Trophoblast cell (in vitro differentiated cells and primary cell): ENCODE measurements at regions not wholly inside any gene's neighbourhood (a gene's known extent, or its start where the extent isn't known, plus 50 kb on each side); places are given as distances from the start of the nearest gene placed in this dataset.

Experiments used
- DNase-seq, 2 donors: peaks; one replicate each; pipeline ENCODE4 v3.0.0-alpha.2; 2016
- H2AFZ ChIP-seq: 2 replicates; pipeline ENCODE4 v1.6.1; 2013; ENCODE audit warnings: low read length, moderate library complexity, mild to moderate bottlenecking; ENCODE audit not compliant: insufficient read depth, poor library complexity
- H2AK5ac ChIP-seq: 2 replicates; pipeline ENCODE4 v1.6.1; 2013; ENCODE audit warnings: mild to moderate bottlenecking, low read length
- H2BK120ac ChIP-seq: 2 replicates; pipeline ENCODE4 v1.6.1; 2013; ENCODE audit warnings: low read length, mild to moderate bottlenecking, moderate library complexity; ENCODE audit not compliant: insufficient read depth, poor library complexity
- H2BK12ac ChIP-seq: 2 replicates; pipeline ENCODE4 v1.6.1; 2013; ENCODE audit warnings: mild to moderate bottlenecking, low read length, moderate library complexity
- H2BK5ac ChIP-seq: 2 replicates; pipeline ENCODE4 v1.6.1; 2013; ENCODE audit warnings: low read length, low read depth, moderate library complexity, mild to moderate bottlenecking; ENCODE audit not compliant: poor library complexity
- H3K14ac ChIP-seq: 2 replicates; pipeline ENCODE4 v1.6.1; 2013; ENCODE audit warnings: mild to moderate bottlenecking, low read length
- H3K18ac ChIP-seq: 2 replicates; pipeline ENCODE4 v1.6.1; 2013; ENCODE audit warnings: mild to moderate bottlenecking, low read length
- H3K23ac ChIP-seq: 2 replicates; pipeline ENCODE4 v1.6.1; 2013; ENCODE audit warnings: low read length
- H3K27ac ChIP-seq: 2 replicates; pipeline ENCODE4 v1.5.1; 2013; ENCODE audit warnings: low read depth, mild to moderate bottlenecking, inconsistent platforms, low read length, moderate library complexity
- H3K27me3 ChIP-seq: 2 replicates; pipeline ENCODE4 v1.6.1; 2013; ENCODE audit warnings: inconsistent platforms, mild to moderate bottlenecking, low read length, moderate library complexity; ENCODE audit not compliant: insufficient read depth
- H3K36me3 ChIP-seq, 2 experiments: 1 replicate in 1 of 2; 2 replicates in 1 of 2; pipeline ENCODE4 v1.6.1; 2013; ENCODE audit warnings: low read length in 2 of 2, mild to moderate bottlenecking in 2 of 2, moderate library complexity in 1 of 2; ENCODE audit not compliant: insufficient read depth in 2 of 2, control insufficient read depth in 1 of 2
- H3K4ac ChIP-seq: 2 replicates; pipeline ENCODE4 v1.6.1; 2013; ENCODE audit warnings: low read depth, mild to moderate bottlenecking, low read length, moderate library complexity
- H3K4me1 ChIP-seq, 2 experiments: 1 replicate in 1 of 2; 2 replicates in 1 of 2; pipeline ENCODE4 v1.6.1; 2013; ENCODE audit warnings: low read length in 2 of 2, mild to moderate bottlenecking in 2 of 2, moderate library complexity in 1 of 2; ENCODE audit not compliant: insufficient read depth in 2 of 2, control insufficient read depth in 1 of 2
- H3K4me2 ChIP-seq: 2 replicates; pipeline ENCODE4 v1.6.1; 2013; ENCODE audit warnings: inconsistent platforms, mild to moderate bottlenecking, low read length, moderate library complexity
- H3K4me3 ChIP-seq: 2 replicates; pipeline ENCODE4 v1.5.1; 2013; ENCODE audit warnings: mild to moderate bottlenecking, low read depth, low read length, inconsistent platforms
- H3K79me1 ChIP-seq: one replicate; pipeline ENCODE4 v1.6.1; 2013; ENCODE audit warnings: low read length
- H3K79me2 ChIP-seq: 2 replicates; pipeline ENCODE4 v1.6.1; 2013; ENCODE audit warnings: low read length, mild to moderate bottlenecking; ENCODE audit not compliant: control insufficient read depth, insufficient read depth, poor library complexity
- H3K9ac ChIP-seq: 2 replicates; pipeline ENCODE4 v1.6.1; 2013; ENCODE audit warnings: mild to moderate bottlenecking, low read length
- H3K9me3 ChIP-seq: 2 replicates; pipeline ENCODE4 v1.6.1; 2013; ENCODE audit warnings: low read depth, mild to moderate bottlenecking, control low read depth, inconsistent platforms, low read length; ENCODE audit not compliant: insufficient read depth
- H4K12ac ChIP-seq: 2 replicates; pipeline ENCODE4 v1.6.1; 2013; ENCODE audit warnings: low read depth, mild to moderate bottlenecking, low read length, moderate library complexity
- H4K8ac ChIP-seq: 2 replicates; pipeline ENCODE4 v1.6.1; 2013; ENCODE audit warnings: low read depth, mild to moderate bottlenecking, low read length, moderate library complexity
- H4K91ac ChIP-seq: one replicate; pipeline ENCODE4 v1.6.1; 2013; ENCODE audit warnings: low read depth, mild to moderate bottlenecking, low read length, moderate library complexity
- WGBS: extraction: QIAGEN DNeasy Blood & Tissue Kit; methylation state at CpG from one replicate; pipeline ENCODE4 v1.1.7; 2013; ENCODE audit warnings: missing lambda C conversion rate; ENCODE audit not compliant: insufficient read length, insufficient coverage; ENCODE audit errors: extremely low coverage; 5-methylcytosine and 5-hydroxymethylcytosine counted together

DNA sequence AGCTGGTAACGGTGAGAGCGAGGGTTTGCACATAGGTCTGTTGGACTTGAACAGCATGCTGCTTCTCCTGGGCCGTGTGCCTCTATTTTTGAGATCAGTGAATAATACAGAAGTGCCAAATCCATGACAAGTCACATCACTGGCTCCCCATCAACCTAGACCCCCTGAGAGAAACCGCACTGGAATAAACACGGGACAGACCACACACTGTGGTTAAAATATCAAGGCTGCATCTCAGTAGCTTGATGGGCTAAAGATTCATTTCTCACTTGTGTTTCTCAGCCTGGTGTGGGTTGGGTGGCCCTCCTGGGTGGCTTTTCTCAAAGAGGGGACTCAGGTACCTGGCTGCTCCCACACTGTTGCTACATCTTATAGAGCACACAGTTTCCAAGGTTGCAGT is 191.0 kb downstream of the DICER1 start:
- Histone ChIP-seq H3K4me3 (no peak overlapping the region), H3K18ac (no peak overlapping the region), H3K4me2 (no peak overlapping the region), H3K36me3 (no peaks in the 10 kb centered on the region), H4K12ac (no peak overlapping the region), H2BK5ac (no peak overlapping the region), H3K4ac (no peak overlapping the region), H3K14ac (no peak overlapping the region), H3K27ac (no peak overlapping the region), H2BK12ac (no peak overlapping the region), H3K79me2 (no peaks in the 10 kb centered on the region), H2BK120ac (no peak overlapping the region), H4K91ac (no peak overlapping the region), H3K9ac (no peak overlapping the region), H2AFZ (no peak overlapping the region), H2AK5ac (no peak overlapping the region), H3K23ac (no peak overlapping the region), H4K8ac (no peak overlapping the region), H3K27me3 (no peaks in the 10 kb centered on the region), H3K9me3 (peaks cover 2% of the 10 kb centered on the region), H3K79me1 (no peaks in the 10 kb centered on the region), H3K4me1 (peaks cover 0 to 2% of the 10 kb centered on the region in 2 experiments)
- no peak for DNase-seq
- no CpG with 5 or more reads among the region's 5 CpGs for WGBS

DNA sequence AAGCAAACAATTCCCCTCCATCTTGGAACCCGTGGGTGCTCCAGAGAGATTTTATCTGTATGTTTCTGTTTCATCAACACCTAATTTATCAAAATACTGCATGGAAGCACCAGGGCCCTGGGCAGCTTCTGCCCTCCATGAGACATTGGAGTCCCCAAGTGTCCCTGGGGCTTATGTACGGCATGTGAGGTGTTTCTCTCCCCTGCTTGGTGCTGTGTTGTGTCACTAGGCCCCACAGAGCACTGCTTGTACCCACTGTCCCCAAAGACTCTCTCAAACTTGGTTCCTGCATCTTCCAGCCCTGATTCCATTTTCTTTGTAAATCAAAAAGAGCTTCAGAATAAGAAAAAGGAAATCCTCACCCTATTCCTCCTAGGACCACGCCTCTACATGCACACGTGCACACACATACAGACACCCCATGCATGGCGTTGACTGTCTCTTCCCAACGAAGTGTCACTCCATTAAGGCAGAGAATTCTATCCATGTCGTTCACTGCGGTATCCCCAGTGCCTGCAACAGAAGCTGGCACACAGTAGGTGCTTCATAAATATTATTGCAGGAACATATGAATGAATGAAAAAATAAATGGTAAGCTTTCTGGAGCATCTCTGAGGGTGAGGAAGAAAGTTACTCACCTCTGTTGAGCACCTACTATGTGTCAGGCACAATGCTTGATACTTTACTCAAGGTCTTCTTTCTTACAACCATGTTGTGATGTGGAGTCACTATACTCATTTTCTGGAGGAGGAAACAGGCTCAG is 191.6 kb downstream of the DICER1 start:
- H3K14ac ChIP-seq: no peak overlapping the region
- H3K79me2 ChIP-seq: no peaks in the 10 kb centered on the region
- no peak overlapping the region for H4K12ac ChIP-seq
- H4K8ac ChIP-seq: no peak overlapping the region
- no peak overlapping the region for H3K4me3 ChIP-seq
- H4K91ac ChIP-seq: no peak overlapping the region
- no peak overlapping the region for H3K4ac ChIP-seq
- no peak overlapping the region for H2BK12ac ChIP-seq
- no CpG with 5 or more reads among the region's 8 CpGs for WGBS
- H3K23ac ChIP-seq: no peak overlapping the region
- no peak for DNase-seq
- no peaks in the 10 kb centered on the region for H3K36me3 ChIP-seq
- peaks cover 2% of the 10 kb centered on the region for H3K9me3 ChIP-seq
- H3K27me3 ChIP-seq: no peaks in the 10 kb centered on the region
- H2BK5ac ChIP-seq: no peak overlapping the region
- no peak overlapping the region for H2AK5ac ChIP-seq
- no peak overlapping the region for H3K27ac ChIP-seq
- H2BK120ac ChIP-seq: no peak overlapping the region
- no peaks in the 10 kb centered on the region for H3K79me1 ChIP-seq
- H3K18ac ChIP-seq: no peak overlapping the region
- no peak overlapping the region for H2AFZ ChIP-seq
- H3K4me1 ChIP-seq: peaks cover 0 to 2% of the 10 kb centered on the region in 2 experiments
- H3K9ac ChIP-seq: no peak overlapping the region
- H3K4me2 ChIP-seq: no peak overlapping the region

DNA sequence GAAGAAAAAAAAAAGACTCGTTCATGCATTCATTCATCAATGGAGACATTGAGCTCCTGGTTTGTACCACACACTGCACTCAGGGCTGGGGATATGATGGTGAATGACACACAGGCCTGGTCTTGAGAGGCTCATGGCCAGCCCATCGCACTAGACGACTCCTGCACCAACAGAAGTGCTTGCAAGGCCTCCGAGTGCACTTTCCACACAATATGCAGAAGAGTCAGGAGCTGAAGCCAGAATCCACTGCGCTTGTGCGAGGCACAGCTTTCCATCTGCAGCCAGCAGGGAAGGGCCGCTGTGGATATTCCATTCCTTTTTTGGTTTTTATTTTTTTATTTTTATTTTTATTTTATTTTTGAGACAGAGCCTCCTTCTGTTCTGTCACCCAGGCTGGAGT is 192.4 kb downstream of the DICER1 start:
- Histone ChIP-seq H4K8ac (no peak overlapping the region), H3K23ac (no peak overlapping the region), H3K27ac (no peak overlapping the region), H2BK12ac (no peak overlapping the region), H2AFZ (no peak overlapping the region), H2BK5ac (no peak overlapping the region), H3K9me3 (peaks cover 2% of the 10 kb centered on the region), H3K27me3 (no peaks in the 10 kb centered on the region), H4K91ac (no peak overlapping the region), H3K9ac (no peak overlapping the region), H3K79me1 (no peaks in the 10 kb centered on the region), H3K36me3 (no peaks in the 10 kb centered on the region), H4K12ac (no peak overlapping the region), H3K4me2 (no peak overlapping the region), H3K4me1 (peaks cover 0 to 2% of the 10 kb centered on the region in 2 experiments), H2BK120ac (no peak overlapping the region), H3K18ac (no peak overlapping the region), H2AK5ac (no peak overlapping the region), H3K14ac (no peak overlapping the region), H3K4ac (no peak overlapping the region), H3K4me3 (no peak overlapping the region), H3K79me2 (no peaks in the 10 kb centered on the region)
- no CpG with 5 or more reads among the region's 7 CpGs for WGBS
- DNase-seq: no peak

DNA sequence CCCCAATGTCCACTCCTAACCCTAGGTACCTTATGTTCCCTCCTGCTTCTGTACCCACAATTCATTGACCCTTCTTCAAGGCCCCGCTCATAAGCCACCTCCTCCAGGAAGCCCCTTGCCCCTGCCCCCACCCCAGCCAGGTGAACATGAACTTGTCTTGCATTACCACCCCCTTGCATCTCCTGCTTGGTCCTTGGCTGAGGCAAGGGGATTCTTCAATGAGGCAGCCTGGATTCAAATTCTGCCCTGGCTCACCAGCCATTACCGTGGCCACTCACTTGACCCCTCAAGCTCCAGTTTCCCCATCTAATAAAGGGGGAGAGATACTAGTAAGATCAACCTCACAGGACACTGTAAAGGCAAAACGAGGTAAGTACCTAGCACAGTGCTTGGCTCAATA is 193.1 kb downstream of the DICER1 start:
- no peak overlapping the region for H3K14ac ChIP-seq
- H3K4ac ChIP-seq: no peak overlapping the region
- no peak overlapping the region for H3K4me2 ChIP-seq
- H2AFZ ChIP-seq: no peak overlapping the region
- no peak overlapping the region for H3K4me3 ChIP-seq
- no peak overlapping the region for H2BK5ac ChIP-seq
- no peaks in the 10 kb centered on the region for H3K36me3 ChIP-seq
- H3K23ac ChIP-seq: no peak overlapping the region
- no peak for DNase-seq
- H3K9me3 ChIP-seq: peaks cover 2% of the 10 kb centered on the region
- H3K27me3 ChIP-seq: no peaks in the 10 kb centered on the region
- H3K4me1 ChIP-seq: no peaks in the 10 kb centered on the region
- no peak overlapping the region for H3K18ac ChIP-seq
- no peaks in the 10 kb centered on the region for H3K79me1 ChIP-seq
- H2BK12ac ChIP-seq: no peak overlapping the region
- H3K27ac ChIP-seq: no peak overlapping the region
- no peak overlapping the region for H4K12ac ChIP-seq
- no peaks in the 10 kb centered on the region for H3K79me2 ChIP-seq
- no peak overlapping the region for H3K9ac ChIP-seq
- no peak overlapping the region for H2BK120ac ChIP-seq
- H4K91ac ChIP-seq: no peak overlapping the region
- no peak overlapping the region for H2AK5ac ChIP-seq
- H4K8ac ChIP-seq: no peak overlapping the region
- WGBS: no CpG with 5 or more reads among the region's 3 CpGs
